LNCAP (cell line): ENCODE measurements at regions not wholly inside any gene's neighbourhood (a gene's known extent, or its start where the extent isn't known, plus 50 kb on each side); places are given as distances from the start of the nearest gene placed in this dataset.

ENCODE experiments used
- CTCF ChIP-seq: fragments of 450-650 bp; IDR thresholded peaks from 2 replicates; pipeline ENCODE4 v1.5.1; 2017; ENCODE audit warnings: mild to moderate bottlenecking

- no peak for TF ChIP-seq CTCF
Measured at GRCh38 chr10:121667948-121668313, 69.7 kb upstream of the FGFR2 start.

DNA sequence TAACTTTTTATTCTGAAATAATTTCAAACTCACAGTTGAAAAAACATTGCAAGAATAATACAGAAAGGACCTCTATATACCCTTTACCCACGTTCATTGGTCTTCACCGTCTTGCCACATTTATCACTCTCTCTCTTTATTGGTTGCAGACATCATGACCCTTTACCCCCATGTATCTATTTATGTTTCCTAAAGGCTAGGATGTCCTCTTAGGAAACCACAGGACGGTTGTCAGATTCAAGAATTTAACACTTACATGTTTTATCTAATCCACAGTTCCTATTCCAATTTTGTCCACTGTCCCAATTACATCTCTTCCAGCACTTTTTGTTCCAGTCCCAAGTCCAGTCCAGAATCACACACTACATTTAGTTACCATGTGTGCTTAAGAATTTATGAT is 67.6 kb upstream of the FGFR2 start:
- TF ChIP-seq CTCF, result no peak

DNA sequence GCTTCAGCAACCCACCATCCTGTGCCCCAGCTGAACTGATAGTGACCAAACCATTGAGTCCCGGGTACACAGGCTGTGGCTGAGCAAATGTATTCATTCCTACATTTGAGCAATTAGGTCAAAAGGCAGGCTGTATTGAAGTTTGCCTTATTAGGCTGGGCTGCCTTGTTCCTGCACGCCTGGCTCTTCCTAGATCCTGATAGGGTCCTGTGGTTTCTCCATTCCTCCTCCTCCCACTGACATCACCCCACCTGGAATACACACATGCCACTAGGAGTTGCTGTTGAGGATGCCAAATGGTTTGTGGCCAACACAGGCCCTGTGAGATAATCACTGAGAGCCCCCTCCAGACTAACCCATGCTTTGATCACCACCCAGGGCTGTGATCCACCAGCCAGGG is 66.4 kb upstream of the FGFR2 start:
- no peak for TF ChIP-seq CTCF

- TF ChIP-seq CTCF, result peak; percentile 33; the same call in 1 of the 2 replicates
Measured at GRCh38 chr10:121662945-121663917, 65.0 kb upstream of the FGFR2 start.

- no peak for TF ChIP-seq CTCF
Measured at GRCh38 chr10:121662531-121662930, 64.3 kb upstream of the FGFR2 start.

DNA sequence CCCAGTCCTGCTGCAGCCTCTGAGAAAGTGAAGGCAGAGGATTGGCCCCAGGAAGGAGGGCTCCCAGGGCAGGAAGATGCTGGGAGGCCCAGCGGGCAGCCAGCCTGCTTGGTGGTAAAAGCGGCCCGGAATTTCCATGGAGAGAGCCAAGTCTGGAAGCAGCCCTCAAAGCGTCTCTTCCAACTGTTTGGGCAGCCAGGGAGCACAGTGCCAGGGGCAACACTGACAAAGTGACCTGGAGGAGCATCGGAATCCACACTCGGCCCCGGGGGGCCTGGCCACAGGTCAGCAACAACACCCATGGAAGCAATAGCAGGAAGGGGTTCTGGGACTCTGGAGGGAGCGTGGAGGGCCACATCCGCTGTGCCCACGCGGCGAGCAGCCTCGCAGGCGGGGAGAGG is 63.2 kb upstream of the FGFR2 start:
- no peak for TF ChIP-seq CTCF

DNA sequence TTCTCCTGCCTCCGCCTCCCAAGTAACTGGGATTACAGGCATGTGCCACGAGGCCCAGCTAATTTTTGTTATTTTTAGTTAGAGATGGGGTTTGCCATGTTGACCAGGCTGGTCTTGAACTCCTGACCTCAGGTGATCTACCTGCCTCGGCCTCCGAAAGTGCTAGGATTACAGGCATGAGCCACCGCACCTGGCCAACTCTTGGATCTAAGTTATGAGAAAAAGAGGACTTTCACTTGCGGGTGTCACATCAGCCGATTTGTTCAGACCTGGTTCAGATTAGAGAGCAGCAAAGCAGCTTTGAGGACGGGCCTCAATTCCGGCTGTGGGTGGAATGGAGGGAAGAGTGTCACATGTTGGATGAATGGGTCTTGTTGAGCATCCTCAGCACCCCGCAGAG is 61.0 kb upstream of the FGFR2 start:
- TF ChIP-seq CTCF, result no peak
